Upper lobe of left lung (tissue), 6 donors: ENCODE measurements at regions not wholly inside any gene's neighbourhood (a gene's known extent, or its start where the extent isn't known, plus 50 kb on each side); places are given as distances from the start of the nearest gene placed in this dataset.

Experiments used
- ATAC-seq, 2 donors: fragments of 200-7000 bp; cut with Tn5 transposase; one replicate each; pipeline ENCODE4 v1.9.1; 2022; ENCODE audit warnings: mild to moderate bottlenecking in 2 of 2, moderate library complexity in 2 of 2; ENCODE audit not compliant: low FRiP score in 2 of 2
- DNase-seq, 2 donors: peaks; one replicate each; pipeline ENCODE4 v3.0.0-alpha.2; 2019 to 2020
- H3K27ac ChIP-seq, 4 donors: fragments of 200-600 bp; sonication (generic); one replicate each; pipeline ENCODE4 v1.5.1; 2016 to 2019
- H3K27me3 ChIP-seq, 4 donors: fragments of 200-600 bp; sonication (generic); one replicate each; pipeline ENCODE4 v1.5.1; 2017 to 2019
- H3K36me3 ChIP-seq, 4 donors: fragments of 200-600 bp; sonication (generic); one replicate each; pipeline ENCODE4 v1.5.1; 2016 to 2019
- H3K4me1 ChIP-seq, 4 donors: fragments of 200-600 bp; sonication (generic); one replicate each; pipeline ENCODE4 v1.5.1; 2018 to 2019
- H3K4me3 ChIP-seq, 4 donors: fragments of 200-600 bp; sonication (generic); one replicate each; pipeline ENCODE4 v1.5.1; 2017 to 2019; ENCODE audit warnings: mild to moderate bottlenecking in 2 of 4, moderate library complexity in 1 of 4
- H3K9me3 ChIP-seq, 4 donors: fragments of 200-600 bp; sonication (generic); one replicate each; pipeline ENCODE4 v1.5.1; 2018 to 2019
- EP300 ChIP-seq, 4 donors: sonication (generic); formaldehyde crosslinking; IDR thresholded peaks; one replicate each; pipeline ENCODE4 v1.5.1; 2017; ENCODE audit warnings: antibody characterized with exemption in 4 of 4, control low read depth in 2 of 4
- POLR2A ChIP-seq, 4 donors: fragments of 450-650 bp; IDR thresholded peaks; one replicate each; pipeline ENCODE4 v1.5.1; 2016 to 2017; ENCODE audit warnings: antibody characterized with exemption in 4 of 4, mild to moderate bottlenecking in 2 of 4
- POLR2AphosphoS5 ChIP-seq, 2 donors: sonication (generic); formaldehyde crosslinking; IDR thresholded peaks; one replicate each; pipeline ENCODE4 v1.5.1; 2017; ENCODE audit warnings: antibody characterized with exemption in 2 of 2
- WGBS, 2 donors: methylation state at CpG; one replicate each; pipeline ENCODE4 v1.1.5; 2017 to 2018; 5-methylcytosine and 5-hydroxymethylcytosine counted together
- TF ChIP-seq, protein P1 (sequence below), 6 experiments: fragments of 450-650 bp in 4 of 6; fragments of 200-600 bp in 2 of 6; sonication (generic) in 2 of 6; IDR thresholded peaks; one replicate each; pipeline ENCODE4 v1.5.1; 2016 to 2019; ENCODE audit warnings: antibody characterized with exemption in 6 of 6
- donor health status: DM: no; HTN: no; CAD: no; lungs with moderate emphysema.
- donor health status: DM: no; HTN: yes; CAD: no; lungs with severe emphysema.

DNA sequence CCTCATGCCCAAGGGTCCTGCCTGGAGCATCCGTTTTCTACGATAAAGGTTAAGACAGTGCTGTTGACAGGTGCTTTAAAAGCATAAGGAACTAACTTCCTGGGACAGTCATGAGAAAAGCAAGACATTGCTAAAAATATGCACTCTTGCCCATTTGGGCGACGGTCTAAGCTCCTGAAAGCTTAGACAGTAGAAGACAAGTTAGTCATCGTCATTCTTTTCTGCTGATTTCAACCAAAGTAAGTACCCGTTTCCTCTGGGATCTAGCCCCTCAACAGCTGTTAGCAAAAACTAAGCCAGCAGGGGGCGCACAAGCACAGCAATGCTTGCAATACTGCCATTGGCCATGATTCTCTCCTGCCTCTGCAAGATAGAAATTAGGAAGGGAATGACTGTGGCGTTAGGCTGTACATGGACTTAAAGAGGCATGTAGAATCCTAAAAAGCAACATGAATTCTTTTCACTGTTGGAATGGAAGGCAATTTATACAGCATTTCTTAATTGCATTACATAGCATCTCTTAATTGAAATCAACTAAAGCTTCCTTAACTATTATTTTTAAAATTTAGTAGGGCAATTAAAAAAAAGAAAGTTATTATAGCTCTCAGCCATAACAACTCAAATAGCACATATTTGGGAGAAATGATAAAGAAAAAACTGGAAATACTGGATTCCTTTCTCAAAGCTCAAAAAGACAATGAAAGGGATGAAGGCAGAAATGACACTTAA lies 147.8 kb upstream of the RALGAPA2 start:
- H3K4me1 ChIP-seq, result peaks cover 0 to 5% (median 3%) of the 10 kb centered on the region in 4 donors
- TF ChIP-seq POLR2AphosphoS5 (IDR thresholded peaks at IDR 0.05), result no peak
- TF ChIP-seq, protein P1, sequence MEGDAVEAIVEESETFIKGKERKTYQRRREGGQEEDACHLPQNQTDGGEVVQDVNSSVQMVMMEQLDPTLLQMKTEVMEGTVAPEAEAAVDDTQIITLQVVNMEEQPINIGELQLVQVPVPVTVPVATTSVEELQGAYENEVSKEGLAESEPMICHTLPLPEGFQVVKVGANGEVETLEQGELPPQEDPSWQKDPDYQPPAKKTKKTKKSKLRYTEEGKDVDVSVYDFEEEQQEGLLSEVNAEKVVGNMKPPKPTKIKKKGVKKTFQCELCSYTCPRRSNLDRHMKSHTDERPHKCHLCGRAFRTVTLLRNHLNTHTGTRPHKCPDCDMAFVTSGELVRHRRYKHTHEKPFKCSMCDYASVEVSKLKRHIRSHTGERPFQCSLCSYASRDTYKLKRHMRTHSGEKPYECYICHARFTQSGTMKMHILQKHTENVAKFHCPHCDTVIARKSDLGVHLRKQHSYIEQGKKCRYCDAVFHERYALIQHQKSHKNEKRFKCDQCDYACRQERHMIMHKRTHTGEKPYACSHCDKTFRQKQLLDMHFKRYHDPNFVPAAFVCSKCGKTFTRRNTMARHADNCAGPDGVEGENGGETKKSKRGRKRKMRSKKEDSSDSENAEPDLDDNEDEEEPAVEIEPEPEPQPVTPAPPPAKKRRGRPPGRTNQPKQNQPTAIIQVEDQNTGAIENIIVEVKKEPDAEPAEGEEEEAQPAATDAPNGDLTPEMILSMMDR (IDR thresholded peaks at IDR 0.05), result peak; percentile 84 to 92 (median 89)
- no peak for TF ChIP-seq POLR2A (IDR thresholded peaks at IDR 0.05)
- TF ChIP-seq EP300 (IDR thresholded peaks at IDR 0.05), result no peak
- H3K27ac ChIP-seq, result no peak overlapping the region
- no peaks in the 10 kb centered on the region for H3K27me3 ChIP-seq
- ATAC-seq (peak; percentile 53 to 90), DNase-seq (peak in 1 of 2 donors; percentile 77)
- no peaks in the 10 kb centered on the region for H3K36me3 ChIP-seq
- no peak overlapping the region for H3K4me3 ChIP-seq
- no peaks in the 10 kb centered on the region for H3K9me3 ChIP-seq
- 15 to 17% methylated on average over 8 of the region's 8 CpGs for WGBS, 2 donors

DNA sequence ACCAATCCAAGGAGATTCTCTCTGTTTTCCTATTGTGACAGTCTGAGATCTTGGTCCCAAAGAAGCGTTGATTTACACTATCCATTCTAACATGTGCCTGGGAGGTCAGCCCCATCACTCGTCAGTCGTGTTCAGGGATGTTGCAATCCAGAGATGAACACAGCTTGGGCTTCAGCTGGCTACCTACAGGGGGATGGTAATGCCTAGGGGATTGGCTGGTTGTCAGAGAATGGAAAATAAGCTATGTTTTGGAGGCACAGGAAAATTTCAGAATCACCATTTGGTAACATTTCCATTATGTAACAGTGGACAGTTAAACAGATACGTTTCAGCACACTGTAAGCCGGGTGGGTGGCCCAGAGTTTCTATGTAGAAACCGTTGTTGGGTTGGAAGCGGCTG lies 147.1 kb upstream of the RALGAPA2 start:
- DNase-seq (no peak), ATAC-seq (no peak)
- Histone ChIP-seq H3K27ac (no peak overlapping the region), H3K36me3 (no peaks in the 10 kb centered on the region), H3K9me3 (no peaks in the 10 kb centered on the region), H3K27me3 (no peaks in the 10 kb centered on the region), H3K4me1 (peaks cover 0 to 5% (median 3%) of the 10 kb centered on the region in 4 donors), H3K4me3 (no peak overlapping the region)
- WGBS, 2 donors, result 55 to 67% methylated on average over 7 of the region's 7 CpGs
- TF ChIP-seq, protein P1 (IDR thresholded peaks at IDR 0.05), result no peak
- no peak for TF ChIP-seq POLR2A (IDR thresholded peaks at IDR 0.05)
- no peak for TF ChIP-seq POLR2AphosphoS5 (IDR thresholded peaks at IDR 0.05)
- TF ChIP-seq EP300 (IDR thresholded peaks at IDR 0.05), result no peak

DNA sequence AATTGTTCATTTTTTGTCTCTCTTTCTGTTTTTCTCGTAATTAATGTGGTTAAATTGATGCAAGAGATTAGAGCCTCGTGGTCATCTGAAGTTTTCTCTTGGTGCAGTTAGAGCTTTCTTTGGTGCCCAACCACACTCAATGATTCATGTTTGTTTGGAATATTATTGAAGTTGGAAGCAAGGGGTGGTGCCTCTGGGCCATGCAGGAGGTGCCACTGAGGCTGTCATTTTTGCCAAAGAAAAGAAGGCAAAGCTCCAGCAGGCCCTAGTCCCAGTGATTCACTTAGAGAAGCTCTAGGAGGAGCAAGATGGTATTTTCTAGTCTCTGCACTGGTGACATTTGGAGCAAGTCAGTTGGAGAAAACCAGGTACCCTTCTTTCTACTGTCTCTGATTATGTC lies 144.5 kb upstream of the RALGAPA2 start:
- H3K4me3 ChIP-seq, result no peak overlapping the region
- TF ChIP-seq POLR2A (IDR thresholded peaks at IDR 0.05), result no peak
- TF ChIP-seq EP300 (IDR thresholded peaks at IDR 0.05), result no peak
- TF ChIP-seq, protein P1 (IDR thresholded peaks at IDR 0.05), result no peak
- no peak for TF ChIP-seq POLR2AphosphoS5 (IDR thresholded peaks at IDR 0.05)
- no peaks in the 10 kb centered on the region for H3K27me3 ChIP-seq
- no peak for DNase-seq
- no peak for ATAC-seq
- H3K9me3 ChIP-seq, result no peaks in the 10 kb centered on the region
- WGBS, 2 donors, result 50 to 55% methylated on average over 2 of the region's 2 CpGs
- no peak overlapping the region for H3K27ac ChIP-seq
- no peaks in the 10 kb centered on the region for H3K36me3 ChIP-seq
- peaks cover 0 to 5% (median 3%) of the 10 kb centered on the region in 4 donors for H3K4me1 ChIP-seq

DNA sequence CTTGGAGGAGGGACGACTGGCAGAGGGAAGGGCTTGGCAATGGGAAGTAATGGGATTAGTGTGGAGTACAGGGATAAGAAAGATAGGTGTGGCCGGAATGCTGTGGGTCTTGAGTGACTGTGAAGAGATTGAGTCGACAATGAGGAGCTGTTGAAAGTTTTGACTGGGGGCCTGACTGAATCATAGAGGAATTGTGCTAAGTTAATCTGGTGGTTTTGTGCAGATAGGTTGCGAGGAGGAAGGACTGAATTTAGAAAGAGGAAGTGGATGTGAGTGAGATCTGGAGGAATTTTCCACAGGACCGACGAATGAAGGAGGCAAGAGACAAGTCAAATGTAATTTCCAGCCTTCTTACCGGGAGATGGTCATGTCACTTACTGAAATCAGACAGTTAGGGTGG lies 143.9 kb upstream of the RALGAPA2 start:
- Histone ChIP-seq H3K4me3 (no peak overlapping the region), H3K36me3 (no peaks in the 10 kb centered on the region), H3K4me1 (peaks cover 0 to 5% (median 3%) of the 10 kb centered on the region in 4 donors), H3K27me3 (no peaks in the 10 kb centered on the region), H3K27ac (no peak overlapping the region), H3K9me3 (no peaks in the 10 kb centered on the region)
- ATAC-seq (no peak), DNase-seq (no peak)
- 54 to 63% methylated on average over 7 of the region's 7 CpGs for WGBS, 2 donors
- TF ChIP-seq POLR2AphosphoS5 (IDR thresholded peaks at IDR 0.05) (no peak), POLR2A (IDR thresholded peaks at IDR 0.05) (no peak), EP300 (IDR thresholded peaks at IDR 0.05) (no peak)
- TF ChIP-seq, protein P1 (IDR thresholded peaks at IDR 0.05), result no peak

DNA sequence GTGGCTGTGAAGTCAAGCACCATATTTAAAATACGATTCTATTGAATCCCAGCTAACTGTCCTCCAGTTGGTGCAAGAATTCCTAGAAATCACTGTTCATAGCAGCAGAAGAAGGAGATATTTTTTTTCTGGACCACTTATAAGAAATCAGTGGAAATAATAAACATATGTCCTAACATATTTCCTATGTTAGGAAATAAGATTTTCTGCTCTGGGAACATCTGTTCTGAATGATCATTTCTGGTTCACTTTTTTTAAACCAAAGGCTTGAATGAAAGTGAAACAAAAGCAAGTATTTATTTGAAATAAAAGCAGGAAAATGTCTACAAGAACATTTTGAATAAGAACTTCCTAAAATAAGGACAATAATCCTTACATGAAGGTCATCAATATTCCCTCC lies 138.9 kb upstream of the RALGAPA2 start:
- Histone ChIP-seq H3K27ac (no peak overlapping the region), H3K36me3 (no peaks in the 10 kb centered on the region), H3K4me3 (no peak overlapping the region), H3K4me1 (no peaks in the 10 kb centered on the region), H3K9me3 (no peaks in the 10 kb centered on the region), H3K27me3 (no peaks in the 10 kb centered on the region)
- no peak for DNase-seq
- 93 to 94% methylated on average over 1 of the region's 1 CpG for WGBS, 2 donors
- TF ChIP-seq POLR2A (IDR thresholded peaks at IDR 0.05), result no peak
- no peak for TF ChIP-seq EP300 (IDR thresholded peaks at IDR 0.05)
- TF ChIP-seq POLR2AphosphoS5 (IDR thresholded peaks at IDR 0.05), result no peak
- TF ChIP-seq, protein P1 (IDR thresholded peaks at IDR 0.05), result no peak
- no peak for ATAC-seq
